ENCODE measurements at regions not wholly inside any gene's neighbourhood (a gene's known extent, or its start where the extent isn't known, plus 50 kb on each side); places are given as distances from the start of the nearest gene placed in this dataset.

- TF ChIP-seq POLR2AphosphoS5 (IDR thresholded peaks at IDR 0.05; ENCODE audit: low read depth, low read length) (no peak), POU2F2 (IDR thresholded peaks at IDR 0.05; ENCODE audit: low read depth, low read length) (no peak)
These were observed 515.5 kb downstream of the AMY1C start for GRCh38 chr1:104265163-104265562.
